Left cardiac atrium (tissue), 4 donors: ENCODE measurements at regions not wholly inside any gene's neighbourhood (a gene's known extent, or its start where the extent isn't known, plus 50 kb on each side); places are given as distances from the start of the nearest gene placed in this dataset.
"Not testable (repeated sequence)": the region's sequence is repeated elsewhere in the genome, so short reads cannot be mapped to it uniquely, and the experiment has no call there.

Experiments
- ATAC-seq, 2 donors: fragments of 200-7000 bp; cut with Tn5 transposase; one replicate each; pipeline ENCODE4 v1.9.1; 2020; ENCODE audit warnings: mild to moderate bottlenecking in 2 of 2, moderate library complexity in 2 of 2
- DNase-seq: peaks from one replicate; pipeline ENCODE4 v3.0.0-alpha.2; 2020
- intact Hi-C, 2 donors: fragments of 100-400 bp; cut with DNase I; formaldehyde crosslinking; loops; one replicate each; pipeline versions ENCODE4 v1.14.1 to v1.15.1; 2022 to 2023
- donor health status: DM: no; HTN: yes; CAD: no.
- donor health status: DM: no; HTN: yes; CAD: no; lungs with severe emphysema.
- donor health status: DM: yes; HTN: yes; CAD: no.
- donor health status: Dilated cardiomyopathy.

DNA sequence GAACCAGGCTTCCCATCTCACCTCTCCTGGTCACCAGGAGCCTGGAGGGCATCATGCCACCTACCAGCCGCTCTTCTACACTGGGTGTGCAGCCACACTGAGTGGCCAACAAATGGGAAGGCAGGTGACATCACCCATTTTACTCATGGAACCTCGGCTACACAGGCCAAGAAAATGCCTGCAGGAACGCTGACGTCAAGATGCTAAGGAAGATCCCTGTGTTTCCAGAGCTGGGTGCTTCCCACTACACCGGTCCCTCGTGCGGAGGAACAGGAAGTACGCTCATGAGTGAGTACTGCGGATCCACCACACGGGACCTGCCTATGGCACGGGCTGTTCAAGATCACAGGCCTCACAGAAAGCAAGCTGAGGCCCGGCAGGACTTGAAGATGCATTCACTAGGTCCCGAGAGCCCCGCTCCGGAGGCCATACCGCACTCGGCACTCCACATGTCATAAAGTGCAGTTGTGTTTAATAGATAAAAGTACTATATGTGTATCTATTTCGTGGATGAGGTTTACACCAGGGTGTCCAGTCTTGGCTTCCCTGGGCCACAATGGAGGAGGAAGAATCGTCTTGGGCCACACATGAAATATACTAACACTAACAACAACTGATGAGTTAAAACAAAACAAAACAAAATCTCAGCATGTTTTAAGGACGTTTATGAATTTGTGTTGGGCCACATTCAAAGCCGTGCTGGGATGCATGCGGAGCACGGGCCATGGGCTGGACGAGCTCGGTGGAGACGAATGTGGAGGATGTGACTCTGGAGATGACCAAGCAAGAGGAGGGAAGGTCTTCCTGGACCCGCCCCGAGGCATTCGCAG is 257.9 kb downstream of the THBS2 start:
- intact Hi-C loops = no loop called here
- ATAC-seq (no peak), DNase-seq (no peak)

DNA sequence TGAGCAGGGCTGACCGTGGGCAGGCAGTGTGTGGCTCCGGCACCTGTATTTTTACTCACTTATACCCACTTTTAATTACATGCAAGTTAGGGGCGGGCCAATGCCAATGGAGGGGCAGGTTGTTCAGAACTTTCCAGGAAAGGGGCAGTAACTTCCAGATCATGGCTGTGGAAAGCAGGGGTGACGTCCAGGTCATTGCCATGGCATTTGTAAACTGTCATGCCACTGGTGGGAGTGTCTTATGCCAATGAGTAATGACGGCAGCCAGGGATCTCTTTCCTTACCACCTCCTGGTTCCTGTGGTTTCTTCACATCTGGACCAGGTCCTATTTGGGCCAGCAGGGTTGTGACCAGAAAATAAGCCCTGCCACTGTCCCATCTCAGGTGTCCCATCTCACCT is 258.7 kb downstream of the THBS2 start:
- intact Hi-C loops = no loop called here
- DNase-seq = no peak
- ATAC-seq = no peak

GRCh38 chr6:168992446-168993144 is 261.1 kb downstream of the THBS2 start:
- ATAC-seq (no peak), DNase-seq (no peak)
- intact Hi-C loops = no loop called here

DNA sequence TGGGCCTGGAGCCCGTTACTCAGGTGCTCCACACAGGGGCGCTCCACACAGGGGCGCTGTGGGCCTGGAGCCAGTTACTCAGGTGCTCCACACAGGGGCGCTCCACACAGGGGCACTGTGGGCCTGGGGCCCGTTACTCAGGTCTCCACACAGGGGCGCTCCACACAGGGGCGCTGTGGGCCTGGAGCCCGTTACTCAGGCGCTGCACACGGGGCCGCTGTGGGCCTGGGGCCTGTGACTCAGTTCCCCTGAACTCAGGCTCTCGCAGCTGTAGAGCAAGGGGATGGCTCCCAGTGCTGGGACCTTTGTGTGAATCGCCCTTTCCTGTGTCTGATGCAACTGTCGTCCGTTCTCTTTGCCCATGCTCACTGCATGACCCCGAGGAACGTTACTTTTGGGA is 262.0 kb downstream of the THBS2 start:
- DNase-seq, intact Hi-C loops, ATAC-seq: not testable (repeated sequence)

- ATAC-seq (no peak), DNase-seq (no peak)
- intact Hi-C loops = no loop called here
These were observed 263.5 kb downstream of the THBS2 start for GRCh38 chr6:168990019-168990751.

- DNase-seq (no peak), ATAC-seq (no peak)
- intact Hi-C loops = no loop called here
These were observed 264.2 kb downstream of the THBS2 start for GRCh38 chr6:168989421-168989820.

GRCh38 chr6:168988801-168989200 is 264.8 kb downstream of the THBS2 start:
- intact Hi-C loops = no loop called here
- ATAC-seq (peak; percentile 47 to 52), DNase-seq (no peak)

DNA sequence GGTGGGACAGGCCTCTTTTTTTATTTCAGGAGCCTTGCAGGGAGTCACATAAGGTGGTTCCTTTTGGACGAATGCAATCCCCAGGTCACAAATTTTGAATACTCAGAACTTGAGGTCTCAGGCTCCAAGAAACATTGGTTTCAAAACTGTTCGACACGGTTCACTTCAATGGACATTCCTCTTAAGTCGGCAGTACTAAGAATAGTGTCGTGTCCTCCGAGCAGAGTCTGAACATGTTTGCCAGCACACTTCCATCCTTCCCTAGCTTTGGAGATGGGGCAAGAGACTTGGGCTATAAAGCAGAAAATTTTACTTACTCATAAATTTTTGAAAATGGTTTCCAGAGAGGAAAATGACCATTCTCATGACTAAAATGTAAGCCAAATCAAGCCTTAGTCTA is 265.4 kb downstream of the THBS2 start:
- ATAC-seq (no peak), DNase-seq (no peak)
- intact Hi-C loops = no loop called here

DNA sequence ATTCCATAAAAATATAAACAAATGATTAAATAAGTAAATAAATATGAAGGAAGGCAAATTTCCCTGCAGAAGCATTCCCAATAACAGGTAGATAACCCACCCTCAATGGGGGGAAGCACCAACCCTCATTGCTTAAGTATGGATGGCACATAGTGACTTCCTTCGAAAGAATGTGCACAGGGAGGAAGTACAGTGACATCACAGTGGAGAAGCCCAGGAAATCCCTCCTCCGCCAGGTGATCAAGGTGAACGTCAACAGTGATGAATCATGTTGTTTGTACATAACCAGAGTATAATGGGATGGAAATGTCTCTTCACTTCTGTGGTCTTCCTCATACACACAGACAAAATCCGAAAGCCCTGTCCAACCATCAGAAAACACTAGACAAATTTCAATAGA is 267.9 kb downstream of the THBS2 start:
- DNase-seq (no peak), ATAC-seq (no peak)
- intact Hi-C loops = no loop called here

DNA sequence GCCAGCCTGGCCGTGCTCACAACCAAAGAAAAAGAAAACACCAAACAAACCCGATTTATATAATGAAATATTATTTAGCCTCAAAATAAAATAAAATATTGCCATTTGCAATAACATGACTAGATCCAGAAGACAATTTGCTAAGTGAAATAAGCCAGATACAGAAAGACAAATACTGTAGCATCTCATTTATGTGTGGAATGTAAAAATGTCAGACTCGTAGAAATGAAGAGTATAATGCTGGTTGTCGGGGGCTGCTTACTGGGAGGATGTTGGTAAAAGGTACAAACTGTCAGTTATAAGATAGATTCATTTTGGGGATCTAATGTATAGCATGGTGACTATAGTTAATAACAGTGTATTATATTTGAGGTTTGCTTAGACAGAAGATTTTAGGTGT is 269.7 kb downstream of the THBS2 start:
- intact Hi-C loops = no loop called here
- ATAC-seq (no peak), DNase-seq (no peak)

- intact Hi-C loops = no loop called here
- DNase-seq (no peak), ATAC-seq (no peak)
These were observed 272.5 kb downstream of the THBS2 start for GRCh38 chr6:168981187-168981586.

GRCh38 chr6:168979254-168979653 is 274.4 kb downstream of the THBS2 start:
- DNase-seq (no peak), ATAC-seq (no peak)
- intact Hi-C loops = no loop called here

- ATAC-seq = no peak
- intact Hi-C loops = no loop called here
- DNase-seq = no peak
These were observed 281.5 kb downstream of the THBS2 start for GRCh38 chr6:168972128-168972527.

- ATAC-seq = no peak
- intact Hi-C loops = no loop called here
These were observed 282.1 kb downstream of the THBS2 start for GRCh38 chr6:168971549-168971948.

DNA sequence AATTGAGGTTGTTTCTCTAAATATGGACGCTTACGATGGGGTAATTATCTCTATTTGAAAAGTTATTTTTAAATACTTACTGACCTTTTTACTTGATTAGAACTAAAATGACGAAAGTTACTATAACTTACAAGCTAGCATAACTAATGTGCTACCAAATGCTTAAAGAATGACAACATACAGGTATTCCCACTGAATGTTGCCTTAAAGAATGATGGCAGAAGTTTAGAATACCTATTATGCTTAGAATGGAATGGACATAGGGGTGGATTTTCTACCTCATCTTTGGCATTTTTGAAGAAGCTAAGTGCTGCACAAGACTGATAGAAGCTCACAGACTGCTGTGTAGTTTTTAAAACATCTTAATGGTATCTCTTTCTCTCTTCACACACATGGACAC is 284.8 kb downstream of the THBS2 start:
- intact Hi-C loops = no loop called here
- no peak for DNase-seq
- ATAC-seq = no peak

More at GRCh38 chr6:168971549-168971948, 282.1 kb downstream of the THBS2 start:
- DNase-seq = no peak

DNA sequence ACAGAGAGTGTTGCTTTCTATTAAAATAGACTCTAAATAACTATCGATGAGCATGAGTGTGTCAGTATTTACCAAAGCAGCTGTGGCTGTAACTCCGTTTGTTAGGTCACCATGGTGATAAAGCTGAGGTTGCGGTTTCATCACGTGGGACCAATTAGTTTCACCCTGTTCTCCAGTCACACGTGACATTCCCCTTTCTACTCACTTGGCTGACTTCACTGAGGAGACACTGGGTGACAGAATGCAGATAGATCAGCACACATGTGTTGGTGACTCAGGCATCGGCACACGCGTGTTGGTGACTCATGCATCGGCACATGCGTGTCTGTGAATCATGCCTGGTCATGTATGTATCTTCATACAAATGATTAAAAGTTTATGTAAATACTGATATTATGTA is 285.4 kb downstream of the THBS2 start:
- no peak for DNase-seq
- intact Hi-C loops = no loop called here
- peak; percentile 74 to 86 for ATAC-seq

DNA sequence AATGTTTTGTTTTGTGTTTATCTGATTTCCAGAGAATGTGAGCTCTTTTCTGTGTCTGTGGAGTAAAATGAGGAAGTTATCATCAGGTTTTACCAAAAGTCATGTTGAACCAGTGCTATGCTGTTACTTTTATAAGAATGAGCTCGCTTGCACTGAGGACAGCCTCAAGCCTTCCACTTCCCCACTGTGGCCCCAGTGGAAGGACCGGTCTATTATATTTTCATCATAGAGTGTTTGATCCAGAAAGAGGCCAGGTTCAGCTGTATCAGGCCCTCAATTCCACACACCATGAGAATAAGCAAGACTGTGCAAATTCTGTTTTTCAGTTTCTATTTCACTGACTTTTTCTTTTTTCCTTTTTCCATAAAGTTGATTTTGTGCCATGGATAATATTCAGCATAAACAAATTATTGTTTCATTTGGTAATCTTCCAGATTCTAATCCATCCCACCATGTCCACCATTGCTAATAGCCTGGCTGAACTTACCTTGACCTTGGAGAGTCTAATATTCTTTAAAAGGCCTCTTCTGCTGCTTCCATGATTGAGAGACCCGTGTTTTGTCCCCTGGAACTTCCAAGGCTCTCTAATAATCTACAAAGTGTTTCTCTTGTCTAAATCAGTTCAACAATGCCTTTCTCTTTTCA is 286.2 kb downstream of the THBS2 start:
- peak in 1 of 2 donors; percentile 51 for ATAC-seq
- no peak for DNase-seq
- intact Hi-C loops = no loop called here

DNA sequence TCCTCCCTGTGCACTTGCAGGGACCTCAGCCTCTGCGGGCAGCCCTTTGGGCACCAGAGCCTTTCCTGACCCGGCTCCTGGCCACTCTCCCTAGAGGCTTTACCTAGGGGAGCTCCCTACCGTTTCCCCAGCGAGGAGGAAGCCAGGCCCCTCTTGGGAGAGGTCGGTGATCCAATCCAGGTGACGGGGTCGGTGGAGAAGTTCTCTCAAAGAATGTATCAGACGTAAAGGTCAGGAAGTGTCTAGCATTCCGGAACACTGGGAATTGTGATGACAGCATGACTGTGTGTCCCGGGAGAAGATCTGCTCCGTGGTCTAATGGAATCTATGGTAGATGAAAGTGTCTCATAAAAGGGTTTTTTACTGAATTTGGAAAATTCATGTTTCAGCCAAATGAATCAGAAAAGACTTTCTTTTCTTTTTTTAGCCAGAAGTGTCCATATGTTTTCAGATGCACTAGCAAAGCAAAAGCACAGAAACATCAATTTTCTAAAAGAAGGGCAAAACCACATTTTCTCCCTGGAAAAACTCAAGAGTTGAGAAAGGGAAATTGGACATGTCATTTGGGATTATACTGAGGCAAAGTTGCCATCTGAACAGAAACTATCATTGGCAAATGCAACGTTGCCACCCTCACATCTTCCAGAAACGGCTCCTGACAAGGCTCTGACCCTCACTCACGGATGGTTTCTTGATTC is 289.4 kb downstream of the THBS2 start:
- ATAC-seq (no peak), DNase-seq (no peak)
- intact Hi-C loops = no loop called here

GRCh38 chr6:168962886-168963285 is 290.8 kb downstream of the THBS2 start:
- intact Hi-C loops = no loop called here
- DNase-seq (peak; percentile 65), ATAC-seq (no peak)
